Non-pigmented ciliary epithelial cell (primary cell): ENCODE measurements at regions not wholly inside any gene's neighbourhood (a gene's known extent, or its start where the extent isn't known, plus 50 kb on each side); places are given as distances from the start of the nearest gene placed in this dataset.
"Not testable (repeated sequence)": the region's sequence is repeated elsewhere in the genome, so short reads cannot be mapped to it uniquely, and the experiment has no call there.

ENCODE experiments used
- DNase-seq: peaks from one replicate; pipeline ENCODE4 v3.0.0-alpha.2; 2010; ENCODE audit warnings: low read depth

- no peak for DNase-seq
These were observed 593.2 kb upstream of the ZNF804A start for GRCh38 chr2:184004948-184005672.

- DNase-seq = no peak
These were observed 591.3 kb upstream of the ZNF804A start for GRCh38 chr2:184006998-184007397.

- DNase-seq = no peak
These were observed 571.4 kb upstream of the ZNF804A start for GRCh38 chr2:184026961-184027360.

GRCh38 chr2:184030245-184030644 is 568.1 kb upstream of the ZNF804A start:
- DNase-seq = no peak

- no peak for DNase-seq
These were observed 567.3 kb upstream of the ZNF804A start for GRCh38 chr2:184030989-184031388.

- DNase-seq = no peak
These were observed 566.8 kb upstream of the ZNF804A start for GRCh38 chr2:184031402-184032147.

- no peak for DNase-seq
These were observed 565.3 kb upstream of the ZNF804A start for GRCh38 chr2:184032983-184033382.

GRCh38 chr2:184037273-184037672 is 561.1 kb upstream of the ZNF804A start:
- DNase-seq = no peak

- no peak for DNase-seq
These were observed 558.8 kb upstream of the ZNF804A start for GRCh38 chr2:184039493-184039892.

- no peak for DNase-seq
These were observed 558.1 kb upstream of the ZNF804A start for GRCh38 chr2:184040230-184040629.

- DNase-seq = no peak
These were observed 557.3 kb upstream of the ZNF804A start for GRCh38 chr2:184041077-184041476.

- no peak for DNase-seq
These were observed 556.6 kb upstream of the ZNF804A start for GRCh38 chr2:184041777-184042176.

GRCh38 chr2:184047536-184047935 is 550.8 kb upstream of the ZNF804A start:
- no peak for DNase-seq

GRCh38 chr2:184049566-184049965 is 548.8 kb upstream of the ZNF804A start:
- DNase-seq = no peak

GRCh38 chr2:184053326-184053725 is 545.0 kb upstream of the ZNF804A start:
- DNase-seq = no peak

- DNase-seq = not testable (repeated sequence)
These were observed 543.9 kb upstream of the ZNF804A start for GRCh38 chr2:184054419-184054818.

GRCh38 chr2:184057910-184058309 is 540.4 kb upstream of the ZNF804A start:
- DNase-seq = no peak

GRCh38 chr2:184060268-184060667 is 538.1 kb upstream of the ZNF804A start:
- DNase-seq = not testable (repeated sequence)

- no peak for DNase-seq
These were observed 530.8 kb upstream of the ZNF804A start for GRCh38 chr2:184067502-184067901.

GRCh38 chr2:184072470-184072869 is 525.9 kb upstream of the ZNF804A start:
- no peak for DNase-seq

GRCh38 chr2:184078496-184078895 is 519.8 kb upstream of the ZNF804A start:
- no peak for DNase-seq

- DNase-seq = no peak
These were observed 506.9 kb upstream of the ZNF804A start for GRCh38 chr2:184091456-184091855.

GRCh38 chr2:184113696-184114403 is 484.5 kb upstream of the ZNF804A start:
- no peak for DNase-seq
